CD14-positive monocyte (primary cell): ENCODE measurements at regions not wholly inside any gene's neighbourhood (a gene's known extent, or its start where the extent isn't known, plus 50 kb on each side); places are given as distances from the start of the nearest gene placed in this dataset.

Experiments
- DNase-seq, 3 donors: peaks; one replicate each; pipeline ENCODE4 v3.0.0-alpha.2; 2011 to 2022
- H2AFZ ChIP-seq: 2 replicates; pipeline ENCODE4 v1.6.0; 2012; ENCODE audit warnings: mild to moderate bottlenecking, low read depth, low read length, inconsistent platforms; ENCODE audit not compliant: insufficient read depth, poor library complexity, severe bottlenecking
- H3K27ac ChIP-seq, 2 donors: 1 replicate in 1 of 2; 2 replicates in 1 of 2; pipeline ENCODE4 v1.5.1; 2012 to 2013; ENCODE audit warnings: low read length in 2 of 2, control low read depth in 1 of 2, inconsistent platforms in 1 of 2, low read depth in 1 of 2, mild to moderate bottlenecking in 1 of 2
- H3K27me3 ChIP-seq, 2 donors: one replicate each; pipeline versions ENCODE4 v1.6.0 to v1.6.1; 2011 to 2013; ENCODE audit warnings: low read length in 2 of 2; ENCODE audit not compliant: control insufficient read depth in 2 of 2, insufficient read depth in 2 of 2
- H3K36me3 ChIP-seq, 2 donors: replicated peaks in 1 of 2; 1 replicate in 1 of 2; 2 replicates in 1 of 2; pipeline versions ENCODE4 v1.5.1 to v1.6.1; 2012 to 2013; ENCODE audit warnings: low read length in 2 of 2, control low read depth in 1 of 2, inconsistent platforms in 1 of 2, mild to moderate bottlenecking in 1 of 2; ENCODE audit not compliant: insufficient read depth in 2 of 2, control insufficient read depth in 1 of 2
- H3K4me1 ChIP-seq, 2 donors: 1 replicate in 1 of 2; 2 replicates in 1 of 2; pipeline versions ENCODE4 v1.5.1 to v1.6.1; 2012 to 2013; ENCODE audit warnings: low read length in 2 of 2, control low read depth in 1 of 2, inconsistent platforms in 1 of 2, mild to moderate bottlenecking in 1 of 2, moderate library complexity in 1 of 2; ENCODE audit not compliant: insufficient read depth in 2 of 2, control insufficient read depth in 1 of 2
- H3K4me2 ChIP-seq: replicated peaks from 2 replicates; pipeline ENCODE3; 2012; ENCODE audit warnings: low read length, moderate library complexity, mild to moderate bottlenecking; ENCODE audit not compliant: poor library complexity, severe bottlenecking; ENCODE audit errors: extremely low read depth
- H3K4me3 ChIP-seq, 3 experiments: fragments of 200-600 bp in 1 of 3; sonication (generic) in 1 of 3; replicated peaks in 1 of 3; 1 replicate in 2 of 3; 2 replicates in 1 of 3; pipeline ENCODE4 v1.5.1; 2011 to 2013; ENCODE audit warnings: low read length in 3 of 3, mild to moderate bottlenecking in 3 of 3, control low read depth in 2 of 3, low read depth in 2 of 3, inconsistent platforms in 1 of 3, moderate library complexity in 1 of 3
- H3K79me2 ChIP-seq: 2 replicates; pipeline ENCODE4 v1.6.0; 2012; ENCODE audit warnings: mild to moderate bottlenecking, control low read depth, inconsistent platforms, low read length, moderate library complexity; ENCODE audit not compliant: insufficient read depth
- H3K9ac ChIP-seq: 2 replicates; pipeline ENCODE4 v1.6.0; 2017; ENCODE audit warnings: low read length, mild to moderate bottlenecking; ENCODE audit not compliant: insufficient read depth, poor library complexity, severe bottlenecking
- H3K9me3 ChIP-seq, 2 donors: replicated peaks in 1 of 2; 1 replicate in 1 of 2; 2 replicates in 1 of 2; pipeline versions ENCODE4 v1.5.1 to v1.6.1; 2012 to 2013; ENCODE audit warnings: low read length in 2 of 2, control low read depth in 1 of 2; ENCODE audit not compliant: control insufficient read depth in 1 of 2, insufficient read depth in 1 of 2
- H4K20me1 ChIP-seq: 2 replicates; pipeline ENCODE4 v1.6.0; 2012; ENCODE audit warnings: mild to moderate bottlenecking, low read length, control low read depth, moderate library complexity; ENCODE audit not compliant: insufficient read depth
- H3K27ac Mint-ChIP-seq, 7 donors: one replicate each; pipeline ENCODE4 v1.8.0; 2020; ENCODE audit warnings: mild to moderate bottlenecking in 7 of 7, mixed read lengths in 7 of 7, moderate library complexity in 6 of 7, inconsistent platforms in 2 of 7
- H3K27me3 Mint-ChIP-seq, 3 donors: one replicate each; pipeline ENCODE4 v1.8.0; 2021 to 2022; ENCODE audit warnings: low read depth in 3 of 3, mild to moderate bottlenecking in 3 of 3, mixed read lengths in 3 of 3, moderate library complexity in 3 of 3, inconsistent platforms in 1 of 3
- H3K36me3 Mint-ChIP-seq, 2 donors: one replicate each; pipeline ENCODE4 v1.8.0; 2020; ENCODE audit warnings: mixed read lengths in 2 of 2, inconsistent platforms in 1 of 2, mild to moderate bottlenecking in 1 of 2
- H3K4me1 Mint-ChIP-seq: one replicate; pipeline ENCODE4 v1.8.0; 2020; ENCODE audit warnings: mild to moderate bottlenecking, mixed read lengths
- H3K4me3 Mint-ChIP-seq, 2 donors: one replicate each; pipeline ENCODE4 v1.8.0; 2020; ENCODE audit warnings: mild to moderate bottlenecking in 2 of 2, mixed read lengths in 2 of 2, moderate library complexity in 1 of 2
- H3K9me3 Mint-ChIP-seq, 7 donors: one replicate each; pipeline ENCODE4 v1.8.0; 2020 to 2022; ENCODE audit warnings: mixed read lengths in 7 of 7, mild to moderate bottlenecking in 6 of 7, moderate library complexity in 6 of 7, inconsistent platforms in 2 of 7
- CTCF ChIP-seq: fragments of 200-600 bp; IDR thresholded peaks from one replicate; pipeline ENCODE4 v1.8.0; 2022; ENCODE audit warnings: antibody characterized with exemption, mild to moderate bottlenecking
- WGBS: methylation state at CpG from one replicate; pipeline ENCODE4 v1.1.5; 2013; ENCODE audit warnings: missing lambda C conversion rate; ENCODE audit not compliant: insufficient coverage; 5-methylcytosine and 5-hydroxymethylcytosine counted together
- intact Hi-C, 2 donors: fragments of 100-400 bp; cut with micrococcal nuclease; formaldehyde crosslinking; loops; one replicate each; pipeline versions ENCODE4 v1.15.0 to v1.15.1; 2023

- no peak overlapping the region for H3K27ac Mint-ChIP-seq
- TF ChIP-seq CTCF = no peak
Observed at GRCh38 chr3:105960381-105960780, 91.6 kb upstream of the CBLB start.

GRCh38 chr3:105963161-105963560, 94.3 kb upstream of the CBLB start:
- no peak overlapping the region for H3K27ac Mint-ChIP-seq
- H3K4me1 Mint-ChIP-seq = peaks cover 11% of the 10 kb centered on the region
- DNase-seq = no peak
- H3K9ac ChIP-seq = no peak overlapping the region
- no peak for TF ChIP-seq CTCF
- intact Hi-C loops = no loop called here
- H3K27me3 ChIP-seq = no peaks in the 10 kb centered on the region
- no peak overlapping the region for H3K27ac ChIP-seq
- peaks cover 3 to 7% of the 10 kb centered on the region in 2 donors for H3K4me1 ChIP-seq
- H3K79me2 ChIP-seq = no peaks in the 10 kb centered on the region
- no peak overlapping the region for H3K4me3 Mint-ChIP-seq
- no peaks in the 10 kb centered on the region for H4K20me1 ChIP-seq
- H3K9me3 ChIP-seq = no peaks in the 10 kb centered on the region
- no peaks in the 10 kb centered on the region for H3K36me3 Mint-ChIP-seq
- WGBS = no CpG with 5 or more reads among the region's 1 CpG
- no peak overlapping the region for H3K4me2 ChIP-seq
- H3K36me3 ChIP-seq = no peaks in the 10 kb centered on the region
- H2AFZ ChIP-seq = no peak overlapping the region
- no peaks in the 10 kb centered on the region for H3K27me3 Mint-ChIP-seq
- no peak overlapping the region for H3K4me3 ChIP-seq
- peaks cover 0 to 11% (median 7%) of the 10 kb centered on the region in 7 donors for H3K9me3 Mint-ChIP-seq

More at GRCh38 chr3:105960381-105960780, 91.6 kb upstream of the CBLB start:
- Histone ChIP-seq H3K9me3 (no peaks in the 10 kb centered on the region), H3K27ac (no peak overlapping the region), H2AFZ (no peak overlapping the region), H4K20me1 (no peaks in the 10 kb centered on the region), H3K36me3 (no peaks in the 10 kb centered on the region), H3K79me2 (no peaks in the 10 kb centered on the region), H3K4me2 (no peak overlapping the region), H3K4me3 (no peak overlapping the region), H3K4me1 (peaks cover 3 to 7% of the 10 kb centered on the region in 2 donors), H3K27me3 (no peaks in the 10 kb centered on the region), H3K9ac (no peak overlapping the region)
- Mint-ChIP-seq H3K36me3 (no peaks in the 10 kb centered on the region), H3K9me3 (peaks cover 0 to 11% (median 4%) of the 10 kb centered on the region in 7 donors), H3K4me3 (no peak overlapping the region), H3K27me3 (no peaks in the 10 kb centered on the region), H3K4me1 (peaks cover 11% of the 10 kb centered on the region)
- intact Hi-C loops = no loop called here
- no peak for DNase-seq
- WGBS = 100% methylated on average over 2 of the region's 5 CpGs
